ENCODE measurements at regions not wholly inside any gene's neighbourhood (a gene's known extent, or its start where the extent isn't known, plus 50 kb on each side); places are given as distances from the start of the nearest gene placed in this dataset.

DNA sequence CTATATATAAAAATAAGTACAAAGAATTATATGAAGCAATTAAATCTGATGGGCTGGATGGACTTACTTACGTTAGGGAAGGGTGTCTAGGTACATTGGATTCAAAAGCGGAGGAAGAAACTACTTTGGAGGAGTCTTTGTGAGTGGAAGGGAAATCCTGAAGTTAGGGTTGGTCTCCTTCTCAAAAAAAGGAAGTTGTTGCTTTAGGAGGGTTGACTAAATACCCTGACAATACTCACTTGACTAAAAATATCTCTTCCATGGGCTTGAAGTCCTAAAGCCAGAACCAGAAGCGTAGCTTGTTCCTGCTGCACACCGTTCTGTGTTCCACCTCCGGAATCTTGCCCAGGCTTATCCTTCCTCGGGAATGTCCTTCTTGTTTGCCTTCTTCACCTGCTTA lies 143.3 kb upstream of the ZEB2 start:
- TF ChIP-seq, protein P1, sequence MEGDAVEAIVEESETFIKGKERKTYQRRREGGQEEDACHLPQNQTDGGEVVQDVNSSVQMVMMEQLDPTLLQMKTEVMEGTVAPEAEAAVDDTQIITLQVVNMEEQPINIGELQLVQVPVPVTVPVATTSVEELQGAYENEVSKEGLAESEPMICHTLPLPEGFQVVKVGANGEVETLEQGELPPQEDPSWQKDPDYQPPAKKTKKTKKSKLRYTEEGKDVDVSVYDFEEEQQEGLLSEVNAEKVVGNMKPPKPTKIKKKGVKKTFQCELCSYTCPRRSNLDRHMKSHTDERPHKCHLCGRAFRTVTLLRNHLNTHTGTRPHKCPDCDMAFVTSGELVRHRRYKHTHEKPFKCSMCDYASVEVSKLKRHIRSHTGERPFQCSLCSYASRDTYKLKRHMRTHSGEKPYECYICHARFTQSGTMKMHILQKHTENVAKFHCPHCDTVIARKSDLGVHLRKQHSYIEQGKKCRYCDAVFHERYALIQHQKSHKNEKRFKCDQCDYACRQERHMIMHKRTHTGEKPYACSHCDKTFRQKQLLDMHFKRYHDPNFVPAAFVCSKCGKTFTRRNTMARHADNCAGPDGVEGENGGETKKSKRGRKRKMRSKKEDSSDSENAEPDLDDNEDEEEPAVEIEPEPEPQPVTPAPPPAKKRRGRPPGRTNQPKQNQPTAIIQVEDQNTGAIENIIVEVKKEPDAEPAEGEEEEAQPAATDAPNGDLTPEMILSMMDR (IDR thresholded peaks at IDR 0.05; ENCODE audit: low read depth, low read length, missing control alignments) = no peak
- no peak overlapping the region for H3K4me3 ChIP-seq (ENCODE audit: low read depth, low read length)
- DNase-seq (ENCODE audit: low read depth) = no peak

DNA sequence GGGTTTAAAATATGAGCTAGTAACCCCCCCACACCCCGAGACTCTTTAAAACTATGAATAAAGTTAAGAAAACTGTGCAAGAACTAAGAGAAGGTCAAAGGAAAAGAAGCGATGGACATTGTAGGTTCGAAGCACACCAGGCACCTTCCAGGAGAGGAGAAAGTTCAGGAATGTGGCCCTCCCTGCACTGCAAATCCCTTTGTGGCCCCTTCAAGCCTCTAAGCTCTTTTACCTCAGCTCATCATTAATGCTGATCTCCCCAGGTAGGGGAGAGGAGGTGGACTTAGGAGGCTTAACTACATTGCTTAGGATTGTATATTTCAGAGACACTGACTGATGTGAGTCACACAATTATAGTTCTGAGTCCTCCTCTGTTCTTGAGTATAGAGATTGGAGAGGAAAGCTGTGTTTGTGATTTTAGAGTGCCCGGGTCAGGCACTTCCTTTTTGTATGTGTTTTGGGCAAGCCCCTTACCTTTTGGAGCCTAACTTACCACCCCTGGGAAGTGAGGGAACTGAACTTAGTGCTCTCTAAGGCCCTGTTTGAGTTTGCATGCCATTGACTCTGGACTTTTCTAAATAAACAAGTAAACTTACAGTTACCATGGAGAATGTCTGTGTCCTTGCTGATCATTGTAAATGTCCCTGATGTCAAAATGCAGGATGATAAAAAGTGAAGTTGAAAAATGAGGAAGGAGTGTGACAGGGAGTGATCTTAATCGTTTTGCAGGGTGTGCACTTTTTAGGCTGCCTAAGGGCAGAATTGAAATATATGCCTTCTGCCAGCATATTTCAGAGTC lies 140.8 kb upstream of the ZEB2 start:
- TF ChIP-seq, protein P1 (IDR thresholded peaks at IDR 0.05; ENCODE audit: low read depth, low read length, missing control alignments) = no peak
- H3K4me3 ChIP-seq (ENCODE audit: low read depth, low read length) = no peak overlapping the region
- no peak for DNase-seq (ENCODE audit: low read depth)

DNA sequence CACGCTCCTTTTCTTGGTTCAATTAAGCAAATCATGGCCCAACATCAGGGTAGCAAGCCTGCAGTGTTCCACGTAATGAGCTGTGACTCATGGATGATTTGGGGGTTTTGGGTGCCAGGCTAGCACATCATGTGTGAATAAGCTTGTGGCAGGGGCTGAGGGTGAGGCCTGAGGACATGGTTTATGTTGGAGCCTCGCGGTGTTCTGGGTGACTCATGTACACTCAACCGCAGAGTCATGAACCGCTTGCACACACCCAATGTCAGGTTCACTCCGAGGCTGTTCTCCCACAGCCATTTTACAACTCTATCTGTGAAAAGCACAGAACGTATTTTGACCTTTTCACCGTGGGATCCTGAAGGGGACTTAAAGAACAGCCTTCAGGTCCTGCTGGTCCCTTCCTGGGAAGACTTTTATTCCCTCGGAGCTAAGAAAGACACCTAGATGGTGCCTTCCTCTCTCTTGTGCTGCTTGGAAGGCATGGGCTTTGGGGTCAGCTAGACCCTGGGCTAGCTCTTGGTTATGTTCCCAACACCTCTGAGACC lies 139.9 kb upstream of the ZEB2 start:
- DNase-seq (ENCODE audit: low read depth) = no peak
- TF ChIP-seq, protein P1 (IDR thresholded peaks at IDR 0.05; ENCODE audit: low read depth, low read length, missing control alignments) = no peak
- H3K4me3 ChIP-seq (ENCODE audit: low read depth, low read length) = no peak overlapping the region

DNA sequence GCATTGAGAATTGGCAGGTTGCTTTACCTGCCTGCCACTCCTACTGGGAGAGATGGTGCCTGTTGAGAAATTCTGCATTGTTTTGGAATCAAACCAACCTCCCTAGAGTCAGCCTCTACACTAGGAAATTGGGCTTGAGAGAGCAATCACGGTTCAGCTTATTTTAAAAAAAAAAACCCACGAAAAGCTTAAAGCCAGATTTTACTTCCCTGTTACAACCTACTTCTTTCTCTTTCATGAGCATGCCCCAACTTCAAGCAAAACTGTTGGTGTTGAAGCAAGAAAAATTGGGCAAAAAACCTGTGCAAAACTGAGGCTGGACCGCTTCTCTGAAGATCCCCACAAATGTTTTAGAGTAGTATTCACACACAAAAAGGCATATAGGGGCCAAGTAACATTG lies 134.6 kb upstream of the ZEB2 start:
- no peak for DNase-seq (ENCODE audit: low read depth)
- TF ChIP-seq, protein P1 (IDR thresholded peaks at IDR 0.05; ENCODE audit: low read depth, low read length, missing control alignments) = no peak
- no peak overlapping the region for H3K4me3 ChIP-seq (ENCODE audit: low read depth, low read length)

DNA sequence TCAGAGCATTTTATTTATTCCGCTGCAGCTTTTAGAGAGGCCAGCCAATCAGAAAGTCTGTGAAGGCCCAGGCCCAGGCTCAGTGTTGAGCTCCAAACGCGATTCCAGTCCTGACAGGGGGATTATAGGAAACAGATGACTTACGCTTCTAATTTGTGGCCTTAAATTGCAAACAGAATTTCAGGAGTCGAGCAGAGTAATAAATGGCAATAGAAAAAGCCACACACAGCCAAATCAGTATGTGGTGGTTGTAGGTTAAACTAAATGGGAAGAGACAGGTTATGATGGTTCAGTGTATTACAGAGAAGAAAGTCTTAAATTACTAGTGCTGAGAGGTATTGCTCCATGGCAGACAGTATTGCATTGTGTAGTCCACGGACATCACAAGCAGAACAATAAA lies 131.0 kb upstream of the ZEB2 start:
- TF ChIP-seq, protein P1 (IDR thresholded peaks at IDR 0.05; ENCODE audit: low read depth, low read length, missing control alignments) = no peak
- H3K4me3 ChIP-seq (ENCODE audit: low read depth, low read length) = no peak overlapping the region
- DNase-seq (ENCODE audit: low read depth) = no peak

DNA sequence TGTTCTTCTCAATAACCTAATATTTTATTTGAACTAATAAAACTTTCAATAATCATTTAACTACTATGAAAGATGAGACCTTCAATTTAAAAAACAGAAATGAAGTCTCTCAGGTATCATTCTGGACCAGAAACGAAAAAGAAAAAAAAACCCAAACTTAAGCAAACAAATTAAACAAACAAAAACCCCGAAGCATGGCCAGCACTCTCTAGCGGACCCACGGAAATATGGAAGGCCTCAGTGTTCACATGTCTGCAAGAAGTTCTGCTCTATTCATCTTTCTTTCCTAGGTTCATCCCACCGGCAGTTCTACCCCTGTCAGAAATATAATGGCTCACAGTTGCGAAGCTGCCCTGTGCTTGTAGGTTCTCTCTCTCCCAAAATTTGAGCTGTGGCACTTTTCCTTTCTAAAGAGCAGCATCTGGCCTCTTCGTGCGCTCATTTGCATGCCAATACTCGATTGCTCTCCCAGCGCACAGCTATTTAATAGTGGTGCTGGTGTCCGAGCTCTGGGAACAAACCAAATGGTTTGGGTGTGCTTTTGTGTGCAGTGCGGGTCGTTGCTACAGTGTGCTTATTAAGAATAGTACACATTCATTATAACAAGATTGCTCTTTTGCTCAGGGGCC lies 129.0 kb upstream of the ZEB2 start:
- H3K4me3 ChIP-seq (ENCODE audit: low read depth, low read length) = no peak overlapping the region
- TF ChIP-seq, protein P1 (IDR thresholded peaks at IDR 0.05; ENCODE audit: low read depth, low read length, missing control alignments) = no peak
- no peak for DNase-seq (ENCODE audit: low read depth)

Data from GM12864 (cell line).